BE2C (cell line): ENCODE measurements at regions not wholly inside any gene's neighbourhood (a gene's known extent, or its start where the extent isn't known, plus 50 kb on each side); places are given as distances from the start of the nearest gene placed in this dataset.

Experiments used
- DNase-seq: peaks from one replicate; pipeline ENCODE4 v3.0.0-alpha.2; 2020
- H3K27me3 ChIP-seq: fragments of 250-450 bp; sonication (Bioruptor Pico); 2 replicates; pipeline ENCODE4 v1.5.1; 2020; ENCODE audit warnings: mild to moderate bottlenecking
- H3K36me3 ChIP-seq: fragments of 250-450 bp; sonication (Bioruptor Pico); 2 replicates; pipeline ENCODE4 v1.5.1; 2020; ENCODE audit warnings: mild to moderate bottlenecking
- H3K4me1 ChIP-seq: fragments of 250-450 bp; sonication (Bioruptor Pico); 2 replicates; pipeline ENCODE4 v1.5.1; 2020
- H3K4me3 ChIP-seq: 2 replicates; pipeline ENCODE4 v1.5.1; 2011; ENCODE audit warnings: low read depth, low read length
- H3K9me3 ChIP-seq: fragments of 250-450 bp; sonication (Bioruptor Pico); 2 replicates; pipeline ENCODE4 v1.5.1; 2020
- TF ChIP-seq, protein P1 (sequence below): IDR thresholded peaks from 2 replicates; pipeline ENCODE4 v1.5.1; 2012; ENCODE audit warnings: mild to moderate bottlenecking, low read depth, low read length

DNA sequence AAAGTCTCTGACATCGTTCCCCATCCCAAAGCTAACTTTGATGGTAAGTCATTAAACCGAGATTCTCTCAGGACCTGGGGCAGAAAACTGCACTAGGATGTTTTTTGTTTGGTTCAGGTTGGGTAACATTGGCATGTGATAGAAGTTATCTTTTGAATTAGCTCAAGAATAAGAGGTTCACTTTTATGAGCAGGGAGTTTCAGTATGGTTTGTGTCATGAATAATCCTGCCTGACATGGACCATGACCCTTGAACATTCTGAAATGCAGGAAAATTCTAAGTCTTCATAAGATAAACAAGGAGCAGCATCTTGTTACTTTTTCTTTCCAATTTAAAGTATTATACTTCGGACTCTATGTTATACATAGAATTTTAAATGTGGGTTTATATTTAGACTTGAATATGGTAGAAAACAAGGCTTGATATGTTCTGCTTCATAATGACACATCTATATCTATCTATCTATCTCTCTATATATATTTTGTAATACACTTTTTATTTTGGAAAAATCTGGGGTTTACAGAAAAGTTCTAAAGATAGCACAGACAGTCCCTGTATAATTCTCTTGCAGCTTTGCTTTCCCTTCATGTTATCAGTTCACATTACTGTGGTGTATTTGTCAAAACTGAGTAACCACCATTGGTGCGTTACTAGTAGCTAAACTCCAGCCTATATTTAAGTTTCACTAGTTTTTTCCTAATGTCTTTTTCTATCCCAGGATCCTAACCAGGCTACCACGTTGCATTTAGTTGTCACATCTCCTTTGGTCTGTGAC, 102.7 kb upstream of the TAF11L2 start:
- Histone ChIP-seq H3K4me1 (no peaks in the 10 kb centered on the region), H3K9me3 (no peaks in the 10 kb centered on the region; the same call in 1 of the 2 replicates), H3K36me3 (no peaks in the 10 kb centered on the region), H3K4me3 (no peak overlapping the region), H3K27me3 (no peaks in the 10 kb centered on the region)
- no peak for DNase-seq
- TF ChIP-seq, protein P1, sequence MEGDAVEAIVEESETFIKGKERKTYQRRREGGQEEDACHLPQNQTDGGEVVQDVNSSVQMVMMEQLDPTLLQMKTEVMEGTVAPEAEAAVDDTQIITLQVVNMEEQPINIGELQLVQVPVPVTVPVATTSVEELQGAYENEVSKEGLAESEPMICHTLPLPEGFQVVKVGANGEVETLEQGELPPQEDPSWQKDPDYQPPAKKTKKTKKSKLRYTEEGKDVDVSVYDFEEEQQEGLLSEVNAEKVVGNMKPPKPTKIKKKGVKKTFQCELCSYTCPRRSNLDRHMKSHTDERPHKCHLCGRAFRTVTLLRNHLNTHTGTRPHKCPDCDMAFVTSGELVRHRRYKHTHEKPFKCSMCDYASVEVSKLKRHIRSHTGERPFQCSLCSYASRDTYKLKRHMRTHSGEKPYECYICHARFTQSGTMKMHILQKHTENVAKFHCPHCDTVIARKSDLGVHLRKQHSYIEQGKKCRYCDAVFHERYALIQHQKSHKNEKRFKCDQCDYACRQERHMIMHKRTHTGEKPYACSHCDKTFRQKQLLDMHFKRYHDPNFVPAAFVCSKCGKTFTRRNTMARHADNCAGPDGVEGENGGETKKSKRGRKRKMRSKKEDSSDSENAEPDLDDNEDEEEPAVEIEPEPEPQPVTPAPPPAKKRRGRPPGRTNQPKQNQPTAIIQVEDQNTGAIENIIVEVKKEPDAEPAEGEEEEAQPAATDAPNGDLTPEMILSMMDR = no peak

DNA sequence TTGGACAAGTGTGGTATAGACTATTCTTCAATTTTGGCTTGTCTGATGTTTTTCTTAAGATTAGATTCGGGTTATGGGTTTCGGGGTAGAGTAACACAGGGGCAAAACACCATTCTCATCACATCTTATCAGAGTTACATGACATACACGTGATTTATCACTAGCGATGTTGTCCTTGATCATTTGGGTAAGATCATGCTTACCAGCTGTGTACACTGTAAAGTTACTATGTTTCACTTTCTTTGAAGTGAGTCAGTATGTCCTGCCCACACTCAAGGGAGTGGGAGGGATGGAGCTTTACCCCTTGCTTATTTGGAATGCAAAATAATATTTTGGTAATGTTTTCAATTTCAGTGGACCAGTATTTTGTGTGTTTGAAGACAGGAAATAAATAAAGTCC, 101.8 kb upstream of the TAF11L2 start:
- Histone ChIP-seq H3K36me3 (no peaks in the 10 kb centered on the region), H3K4me3 (no peak overlapping the region), H3K9me3 (no peaks in the 10 kb centered on the region; the same call in 1 of the 2 replicates), H3K4me1 (no peaks in the 10 kb centered on the region), H3K27me3 (no peaks in the 10 kb centered on the region)
- TF ChIP-seq, protein P1 = no peak
- DNase-seq = no peak

DNA sequence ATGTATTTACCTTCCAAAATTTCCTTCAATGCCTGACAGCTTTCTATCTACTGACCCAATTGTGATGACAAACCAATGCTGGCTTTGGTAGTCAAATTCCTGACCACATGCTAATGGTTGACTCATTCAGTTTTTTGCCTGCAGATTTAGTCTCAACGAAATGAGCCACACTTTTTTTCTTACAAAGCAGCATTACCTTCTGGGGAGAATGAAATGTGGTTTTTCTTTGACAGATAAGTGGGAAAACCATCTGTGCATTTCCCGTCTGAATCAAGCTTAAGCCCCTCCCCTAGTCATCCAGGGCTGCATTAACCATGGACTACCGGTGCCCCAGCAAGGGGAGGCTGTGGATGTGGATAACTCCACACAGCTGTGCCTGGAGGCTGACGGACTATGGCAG, 99.6 kb upstream of the TAF11L2 start:
- no peak for DNase-seq
- H3K9me3 ChIP-seq = no peaks in the 10 kb centered on the region; the same call in 1 of the 2 replicates
- no peaks in the 10 kb centered on the region for H3K27me3 ChIP-seq
- H3K4me3 ChIP-seq = no peak overlapping the region
- H3K4me1 ChIP-seq = no peaks in the 10 kb centered on the region; the same call in 1 of the 2 replicates
- TF ChIP-seq, protein P1 = no peak
- no peaks in the 10 kb centered on the region for H3K36me3 ChIP-seq

DNA sequence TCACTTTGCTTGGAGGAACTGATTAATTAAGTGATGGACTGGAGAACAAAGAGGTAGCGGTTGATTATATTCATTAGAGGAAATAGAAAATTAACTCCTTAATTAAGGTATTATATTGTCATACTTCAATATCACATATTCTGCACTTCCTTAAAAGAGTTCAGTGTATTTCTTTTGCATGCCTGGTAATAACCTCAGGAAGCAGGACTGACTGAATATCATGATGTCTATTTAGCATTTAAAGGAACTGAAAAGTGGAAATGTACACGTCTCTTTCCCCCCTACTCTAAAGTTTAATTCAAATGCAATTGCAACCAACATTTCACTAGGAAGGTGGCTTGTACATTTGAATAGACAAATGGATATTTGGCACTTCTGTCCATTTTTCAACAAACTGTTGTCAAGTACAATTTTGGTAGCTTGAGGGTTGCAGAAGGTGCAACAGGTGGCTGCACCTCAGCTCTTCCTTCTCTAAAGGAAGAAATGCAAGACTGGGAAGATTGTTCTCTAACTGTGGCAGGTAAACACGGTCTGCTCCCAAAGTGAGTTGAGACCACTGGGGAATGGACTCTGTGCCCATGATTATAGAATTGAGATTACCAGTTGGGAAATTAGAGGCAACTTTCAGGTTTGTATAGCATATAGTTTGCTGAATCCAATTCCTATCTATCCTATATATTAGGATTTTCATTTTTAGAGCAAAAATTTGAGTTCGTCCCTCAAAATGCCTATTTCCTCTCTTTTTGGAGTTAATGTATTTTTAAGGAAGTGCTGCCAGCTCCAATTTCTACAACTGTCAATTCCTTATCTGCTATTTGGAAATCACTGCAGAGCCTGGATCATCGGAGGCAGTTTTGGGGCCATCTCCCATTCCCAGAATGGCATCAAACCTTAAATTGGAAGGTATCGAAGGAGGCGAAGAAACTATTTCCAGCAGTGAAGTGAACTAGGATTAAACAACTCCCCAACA, 98.9 kb upstream of the TAF11L2 start:
- no peaks in the 10 kb centered on the region; the same call in 1 of the 2 replicates for H3K4me1 ChIP-seq
- TF ChIP-seq, protein P1 = no peak
- no peaks in the 10 kb centered on the region for H3K36me3 ChIP-seq
- H3K9me3 ChIP-seq = no peaks in the 10 kb centered on the region; the same call in 1 of the 2 replicates
- H3K27me3 ChIP-seq = no peaks in the 10 kb centered on the region
- DNase-seq = no peak
- H3K4me3 ChIP-seq = no peak overlapping the region

DNA sequence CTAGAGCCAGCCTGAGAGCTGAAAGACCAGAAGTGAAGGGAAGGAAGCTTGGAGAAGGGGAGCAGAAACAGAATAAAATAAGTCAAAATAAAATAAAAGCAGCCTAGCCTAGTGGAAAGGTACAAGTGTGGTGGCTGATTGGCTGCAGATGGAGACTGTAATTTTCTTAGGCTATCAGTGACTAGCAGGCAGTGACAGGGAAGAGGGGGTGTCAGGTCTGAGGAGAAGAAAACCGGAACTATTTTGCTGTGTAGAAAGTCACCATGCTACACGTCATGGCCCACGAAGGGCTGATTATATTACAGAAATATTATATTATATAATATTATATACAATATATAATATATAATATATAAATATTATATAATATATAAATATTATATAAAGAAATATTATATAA, 98.1 kb upstream of the TAF11L2 start:
- Histone ChIP-seq H3K4me3 (no peak overlapping the region), H3K9me3 (no peaks in the 10 kb centered on the region; the same call in 1 of the 2 replicates), H3K36me3 (no peaks in the 10 kb centered on the region), H3K27me3 (no peaks in the 10 kb centered on the region), H3K4me1 (no peaks in the 10 kb centered on the region; the same call in 1 of the 2 replicates)
- no peak for DNase-seq
- TF ChIP-seq, protein P1 = no peak
